ENCODE measurements at regions not wholly inside any gene's neighbourhood (a gene's known extent, or its start where the extent isn't known, plus 50 kb on each side); places are given as distances from the start of the nearest gene placed in this dataset.

- Histone ChIP-seq H3K4me3 (ENCODE audit: low read length) (no peak overlapping the region), H3K4me1 (ENCODE audit: low read length) (no peaks in the 10 kb centered on the region), H3K27me3 (replicated peaks; ENCODE audit: insufficient read depth, low read length) (no peaks in the 10 kb centered on the region), H4K20me1 (ENCODE audit: insufficient read depth, low read length) (no peaks in the 10 kb centered on the region), H3K27ac (ENCODE audit: low read length) (no peak overlapping the region), H3K4me2 (ENCODE audit: low read depth, low read length) (no peak overlapping the region), H3K9me3 (replicated peaks; ENCODE audit: insufficient read depth, low read length) (no peaks in the 10 kb centered on the region), H3F3A (ENCODE audit: insufficient read depth, low read length) (no peaks in the 10 kb centered on the region), H3K79me2 (ENCODE audit: low read length) (no peaks in the 10 kb centered on the region), H3K9ac (ENCODE audit: low read length) (no peak overlapping the region), H3K9me2 (replicated peaks; ENCODE audit: insufficient read depth, low read length) (no peaks in the 10 kb centered on the region), H2AFZ (ENCODE audit: low read length) (no peak overlapping the region), H3K36me3 (replicated peaks; ENCODE audit: insufficient read depth, low read length) (no peaks in the 10 kb centered on the region)
- DNase-seq, result no peak
- TF ChIP-seq EZH2phosphoT487 (IDR thresholded peaks at IDR 0.05; ENCODE audit: low read length) (no peak), CTCF (IDR thresholded peaks at IDR 0.05; ENCODE audit: low read length) (no peak), EZH2 (optimal IDR thresholded peaks at IDR 0.05; ENCODE audit: low read depth, low read length) (no peak)
These were observed 79.1 kb upstream of the ZFP64 start for GRCh38 chr20:52270696-52271095.

DNA sequence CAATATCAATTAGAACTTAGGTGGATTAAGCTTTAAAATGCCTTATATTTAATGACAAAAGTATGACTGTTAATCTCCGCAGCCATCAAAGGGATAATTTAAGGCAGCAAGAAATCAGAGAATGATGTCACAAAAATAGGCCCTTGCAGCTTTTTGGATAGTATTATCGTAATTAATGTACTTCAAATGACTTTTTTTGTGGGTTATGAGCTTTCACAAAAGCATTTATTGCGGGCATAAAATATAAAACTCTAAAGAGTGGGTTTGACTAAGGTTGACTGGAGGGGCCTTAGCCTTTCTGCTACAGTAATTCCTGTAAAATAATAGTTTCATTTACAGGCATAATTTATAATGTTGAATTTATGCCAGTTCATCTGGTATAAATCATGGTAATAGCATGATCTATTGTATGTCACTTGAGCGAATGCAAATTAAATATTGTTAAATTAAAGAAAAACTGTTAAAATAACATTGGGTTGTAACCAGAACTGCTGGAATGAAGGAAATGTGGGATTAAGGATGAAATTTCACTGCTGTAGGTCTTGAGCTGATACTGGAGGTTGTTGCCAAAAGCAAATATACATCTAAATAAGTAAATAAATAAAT lies 78.5 kb upstream of the ZFP64 start:
- H3F3A ChIP-seq (ENCODE audit: insufficient read depth, low read length), result no peaks in the 10 kb centered on the region
- no peaks in the 10 kb centered on the region for H3K4me1 ChIP-seq (ENCODE audit: low read length)
- no peaks in the 10 kb centered on the region for H3K79me2 ChIP-seq (ENCODE audit: low read length)
- no peaks in the 10 kb centered on the region for H4K20me1 ChIP-seq (ENCODE audit: insufficient read depth, low read length)
- no peaks in the 10 kb centered on the region for H3K9me2 ChIP-seq (replicated peaks; ENCODE audit: insufficient read depth, low read length)
- no peak overlapping the region for H3K9ac ChIP-seq (ENCODE audit: low read length)
- no peak overlapping the region for H3K4me2 ChIP-seq (ENCODE audit: low read depth, low read length)
- TF ChIP-seq EZH2phosphoT487 (IDR thresholded peaks at IDR 0.05; ENCODE audit: low read length) (no peak), CTCF (IDR thresholded peaks at IDR 0.05; ENCODE audit: low read length) (no peak), EZH2 (optimal IDR thresholded peaks at IDR 0.05; ENCODE audit: low read depth, low read length) (no peak)
- H2AFZ ChIP-seq (ENCODE audit: low read length), result no peak overlapping the region
- H3K27ac ChIP-seq (ENCODE audit: low read length), result no peak overlapping the region
- no peaks in the 10 kb centered on the region for H3K27me3 ChIP-seq (replicated peaks; ENCODE audit: insufficient read depth, low read length)
- no peaks in the 10 kb centered on the region for H3K36me3 ChIP-seq (replicated peaks; ENCODE audit: insufficient read depth, low read length)
- H3K9me3 ChIP-seq (replicated peaks; ENCODE audit: insufficient read depth, low read length), result no peaks in the 10 kb centered on the region
- no peak for DNase-seq
- no peak overlapping the region for H3K4me3 ChIP-seq (ENCODE audit: low read length)

DNA sequence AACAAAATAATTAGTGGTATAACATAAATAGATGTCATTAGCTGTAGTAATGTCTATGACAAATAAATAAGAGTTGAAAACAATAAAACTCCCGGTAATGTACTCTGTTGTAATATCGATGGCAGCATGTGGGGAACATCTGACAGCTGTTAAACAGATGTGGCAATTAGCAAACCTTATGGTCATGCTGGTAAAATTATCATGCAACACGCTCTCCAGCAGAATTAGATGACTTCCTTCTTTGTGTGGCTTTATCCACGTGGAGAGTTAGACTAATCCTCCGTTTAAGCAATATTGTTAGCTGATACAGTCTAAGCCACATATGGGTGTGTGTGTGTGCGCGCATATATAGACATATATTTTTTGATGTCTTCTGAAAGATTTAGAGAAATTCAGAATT lies 77.7 kb upstream of the ZFP64 start:
- Histone ChIP-seq H2AFZ (ENCODE audit: low read length) (no peak overlapping the region), H3K4me3 (ENCODE audit: low read length) (no peak overlapping the region), H3K79me2 (ENCODE audit: low read length) (no peaks in the 10 kb centered on the region), H3K9me3 (replicated peaks; ENCODE audit: insufficient read depth, low read length) (no peaks in the 10 kb centered on the region), H3K9me2 (replicated peaks; ENCODE audit: insufficient read depth, low read length) (no peaks in the 10 kb centered on the region), H3K9ac (ENCODE audit: low read length) (no peak overlapping the region), H3F3A (ENCODE audit: insufficient read depth, low read length) (no peaks in the 10 kb centered on the region), H3K27me3 (replicated peaks; ENCODE audit: insufficient read depth, low read length) (no peaks in the 10 kb centered on the region), H3K4me2 (ENCODE audit: low read depth, low read length) (no peak overlapping the region), H3K36me3 (replicated peaks; ENCODE audit: insufficient read depth, low read length) (no peaks in the 10 kb centered on the region), H4K20me1 (ENCODE audit: insufficient read depth, low read length) (no peaks in the 10 kb centered on the region), H3K27ac (ENCODE audit: low read length) (no peak overlapping the region), H3K4me1 (ENCODE audit: low read length) (no peaks in the 10 kb centered on the region)
- DNase-seq, result no peak
- TF ChIP-seq EZH2 (optimal IDR thresholded peaks at IDR 0.05; ENCODE audit: low read depth, low read length), result no peak
- no peak for TF ChIP-seq EZH2phosphoT487 (IDR thresholded peaks at IDR 0.05; ENCODE audit: low read length)
- TF ChIP-seq CTCF (IDR thresholded peaks at IDR 0.05; ENCODE audit: low read length), result no peak

Data from MM.1S (cell line).